GM23338 (cell line): ENCODE measurements at regions not wholly inside any gene's neighbourhood (a gene's known extent, or its start where the extent isn't known, plus 50 kb on each side); places are given as distances from the start of the nearest gene placed in this dataset.

Experiments
- ATAC-seq: fragments of 200-7000 bp; cut with Tn5 transposase; 3 replicates; pipeline ENCODE4 v1.9.1; 2020
- DNase-seq: peaks from one replicate; pipeline ENCODE4 v3.0.0-alpha.2; 2015; ENCODE audit warnings: low spot score
- H2AFZ ChIP-seq: fragments of 200-600 bp; sonication (generic); 2 replicates; pipeline ENCODE4 v1.8.0; 2016; ENCODE audit warnings: antibody characterized with exemption, mild to moderate bottlenecking, moderate library complexity
- H3F3A ChIP-seq: fragments of 200-600 bp; sonication (generic); replicated peaks from 2 replicates; pipeline ENCODE4 v1.8.0; 2017; ENCODE audit warnings: antibody characterized with exemption, mixed run types, low read depth
- H3K27ac ChIP-seq: fragments of 200-600 bp; sonication (generic); 2 replicates; pipeline ENCODE4 v1.6.1; 2016; ENCODE audit warnings: low read depth
- H3K27me3 ChIP-seq: fragments of 200-600 bp; sonication (generic); 2 replicates; pipeline ENCODE4 v1.8.0; 2016; ENCODE audit warnings: mild to moderate bottlenecking, mixed run types, moderate library complexity; ENCODE audit not compliant: insufficient read depth
- H3K36me3 ChIP-seq: fragments of 200-600 bp; sonication (generic); 2 replicates; pipeline ENCODE4 v1.8.0; 2016; ENCODE audit warnings: mild to moderate bottlenecking; ENCODE audit not compliant: insufficient read depth
- H3K4me1 ChIP-seq: fragments of 200-600 bp; sonication (generic); 2 replicates; pipeline ENCODE4 v1.8.0; 2016; ENCODE audit warnings: mild to moderate bottlenecking, moderate library complexity; ENCODE audit not compliant: insufficient read depth
- H3K4me2 ChIP-seq: fragments of 200-600 bp; sonication (generic); 2 replicates; pipeline ENCODE4 v1.7.1; 2017; ENCODE audit warnings: mixed run types
- H3K4me3 ChIP-seq: fragments of 200-600 bp; sonication (generic); 2 replicates; pipeline ENCODE4 v1.6.1; 2016; ENCODE audit warnings: mixed run types
- H3K79me2 ChIP-seq: fragments of 200-600 bp; sonication (generic); replicated peaks from 2 replicates; pipeline ENCODE4 v1.8.0; 2017; ENCODE audit warnings: mild to moderate bottlenecking; ENCODE audit not compliant: insufficient read depth
- H3K9me2 ChIP-seq: fragments of 200-600 bp; sonication (generic); 2 replicates; pipeline ENCODE4 v1.8.0; 2017; ENCODE audit not compliant: insufficient read depth
- H4K20me1 ChIP-seq: fragments of 200-600 bp; sonication (generic); replicated peaks from 2 replicates; pipeline ENCODE4 v1.8.0; 2017; ENCODE audit warnings: mild to moderate bottlenecking; ENCODE audit not compliant: insufficient read depth
- H3K27ac Mint-ChIP-seq: 2 replicates; pipeline ENCODE4 v1.8.0; 2020; ENCODE audit warnings: inconsistent platforms, mild to moderate bottlenecking, moderate library complexity, mixed read lengths
- H3K27me3 Mint-ChIP-seq: 3 replicates; pipeline ENCODE4 v1.8.0; 2022; ENCODE audit warnings: low read depth, mild to moderate bottlenecking, moderate library complexity, mixed read lengths, inconsistent platforms; ENCODE audit not compliant: insufficient read depth, poor library complexity
- H3K36me3 Mint-ChIP-seq: 3 replicates; pipeline ENCODE4 v1.8.0; 2021; ENCODE audit warnings: low read depth, mild to moderate bottlenecking, inconsistent platforms, moderate library complexity, mixed read lengths
- H3K4me1 Mint-ChIP-seq: 3 replicates; pipeline ENCODE4 v1.8.0; 2020; ENCODE audit warnings: mild to moderate bottlenecking, inconsistent platforms, mixed read lengths
- H3K4me3 Mint-ChIP-seq: 3 replicates; pipeline ENCODE4 v1.8.0; 2021; ENCODE audit warnings: moderate library complexity, mild to moderate bottlenecking, inconsistent platforms, mixed read lengths
- H3K9me3 Mint-ChIP-seq: 3 replicates; pipeline ENCODE4 v1.8.0; 2020; ENCODE audit warnings: moderate library complexity, mild to moderate bottlenecking, inconsistent platforms, mixed read lengths
- CREB1 ChIP-seq: fragments of 250-450 bp; sonication (Bioruptor Pico); IDR thresholded peaks from 2 replicates; pipeline ENCODE4 v1.5.0; 2020; ENCODE audit warnings: low read depth, mild to moderate bottlenecking, moderate library complexity
- EZH2 ChIP-seq: fragments of 200-600 bp; sonication (generic); IDR thresholded peaks from one replicate; pipeline ENCODE4 v1.8.0; 2017; ENCODE audit warnings: antibody characterized with exemption, mild to moderate bottlenecking, low read depth; ENCODE audit not compliant: unreplicated experiment
- EZH2phosphoT487 ChIP-seq: fragments of 200-600 bp; sonication (generic); IDR thresholded peaks from one replicate; pipeline ENCODE4 v1.8.1; 2018; ENCODE audit warnings: antibody characterized with exemption; ENCODE audit not compliant: unreplicated experiment
- JUNB ChIP-seq: IDR thresholded peaks from one replicate; pipeline ENCODE4 v1.6.1; 2016; ENCODE audit warnings: antibody characterized with exemption; ENCODE audit not compliant: unreplicated experiment
- NANOG ChIP-seq: IDR thresholded peaks from 2 replicates; pipeline ENCODE4 v1.6.1; 2016; ENCODE audit warnings: antibody characterized with exemption, borderline replicate concordance
- POLR2AphosphoS5 ChIP-seq: IDR thresholded peaks from 2 replicates; pipeline ENCODE4 v1.6.1; 2016; ENCODE audit warnings: antibody characterized with exemption, low read depth
- STAT1 ChIP-seq: IDR thresholded peaks from one replicate; pipeline ENCODE4 v1.6.1; 2016; ENCODE audit warnings: antibody characterized with exemption; ENCODE audit not compliant: unreplicated experiment
- ZNF114 ChIP-seq: fragments of 250-450 bp; sonication (Bioruptor Pico); IDR thresholded peaks from 2 replicates; pipeline ENCODE4 v1.5.0; 2020; ENCODE audit warnings: mild to moderate bottlenecking, moderate library complexity
- ZNF331 ChIP-seq: fragments of 250-450 bp; sonication (Bioruptor Pico); IDR thresholded peaks from 2 replicates; pipeline ENCODE4 v1.5.0; 2020; ENCODE audit warnings: low read depth, mild to moderate bottlenecking, moderate library complexity
- TF ChIP-seq, protein P1 (sequence below): IDR thresholded peaks from 2 replicates; pipeline ENCODE4 v1.6.1; 2016; ENCODE audit warnings: antibody characterized with exemption
- TF ChIP-seq, protein P2 (sequence below): fragments of 250-450 bp; sonication (Bioruptor Pico); IDR thresholded peaks from 2 replicates; pipeline ENCODE4 v1.5.0; 2020; ENCODE audit warnings: mild to moderate bottlenecking, moderate library complexity
- TF ChIP-seq, protein P3 (sequence below), 2 experiments: fragments of 200-600 bp in 1 of 2; sonication (generic) in 1 of 2; conservative IDR thresholded peaks; 2 replicates each; pipeline versions ENCODE4 v1.5.1 to v1.6.1; 2016 to 2017; ENCODE audit warnings: antibody characterized with exemption in 2 of 2, low read depth in 2 of 2, mild to moderate bottlenecking in 2 of 2, moderate library complexity in 1 of 2
- TF ChIP-seq, protein P4 (sequence below): IDR thresholded peaks from one replicate; pipeline ENCODE4 v1.6.1; 2018; ENCODE audit warnings: antibody characterized with exemption; ENCODE audit not compliant: unreplicated experiment

DNA sequence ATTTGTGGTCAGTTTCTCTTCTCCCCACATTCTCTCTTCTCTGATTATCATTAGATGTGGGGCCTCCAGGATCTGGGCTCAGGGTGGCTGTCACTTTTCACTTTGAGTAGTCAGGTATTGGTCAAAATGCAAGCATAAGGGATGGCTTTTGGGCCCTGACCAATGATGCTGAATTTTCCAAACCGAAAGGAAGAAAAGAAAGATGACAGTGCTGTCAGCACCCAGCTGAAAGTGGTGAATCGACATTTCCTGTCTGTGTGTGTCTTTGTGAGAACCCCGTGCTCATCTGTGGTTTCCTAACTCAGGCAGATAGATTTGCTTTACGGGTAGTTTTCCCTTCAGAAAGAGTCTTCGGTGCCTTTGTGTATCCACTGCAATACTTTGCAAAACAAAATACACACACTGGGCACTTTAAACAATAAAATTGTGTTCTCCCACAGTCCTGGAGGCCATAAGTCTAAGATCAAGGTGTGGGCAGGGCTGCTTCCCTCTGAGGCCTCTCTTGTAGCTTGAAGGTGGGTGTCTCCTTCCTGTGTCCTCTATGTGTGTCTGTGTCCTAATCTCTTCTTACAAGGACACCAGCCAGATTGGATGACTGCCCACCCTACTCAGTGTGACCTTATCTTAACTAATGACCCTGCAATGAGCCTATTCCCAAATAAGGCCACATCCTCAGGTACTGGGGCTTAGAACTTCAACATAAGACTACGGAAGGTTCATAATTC lies 274.8 kb upstream of the AJAP1 start:
- H3K4me1 Mint-ChIP-seq = no peaks in the 10 kb centered on the region; the same call in 2 of the 3 replicates
- no peak overlapping the region for H3K27ac Mint-ChIP-seq
- ATAC-seq (no peak), DNase-seq (no peak)
- H3K4me1 ChIP-seq = no peaks in the 10 kb centered on the region
- no peaks in the 10 kb centered on the region for H3K9me2 ChIP-seq
- H2AFZ ChIP-seq = no peak overlapping the region
- peaks cover 42% of the 10 kb centered on the region for H3K36me3 Mint-ChIP-seq
- H3K4me3 Mint-ChIP-seq = no peak overlapping the region
- H3K4me3 ChIP-seq = no peak overlapping the region
- no peaks in the 10 kb centered on the region for H3K27me3 ChIP-seq
- H3F3A ChIP-seq = no peaks in the 10 kb centered on the region
- H4K20me1 ChIP-seq = no peaks in the 10 kb centered on the region
- H3K27ac ChIP-seq = no peak overlapping the region
- TF ChIP-seq ZNF331 (CRISPR knock-in tag) = no peak
- TF ChIP-seq STAT1 = no peak
- TF ChIP-seq ZNF114 (CRISPR knock-in tag) = no peak
- TF ChIP-seq NANOG = no peak
- TF ChIP-seq, protein P1, sequence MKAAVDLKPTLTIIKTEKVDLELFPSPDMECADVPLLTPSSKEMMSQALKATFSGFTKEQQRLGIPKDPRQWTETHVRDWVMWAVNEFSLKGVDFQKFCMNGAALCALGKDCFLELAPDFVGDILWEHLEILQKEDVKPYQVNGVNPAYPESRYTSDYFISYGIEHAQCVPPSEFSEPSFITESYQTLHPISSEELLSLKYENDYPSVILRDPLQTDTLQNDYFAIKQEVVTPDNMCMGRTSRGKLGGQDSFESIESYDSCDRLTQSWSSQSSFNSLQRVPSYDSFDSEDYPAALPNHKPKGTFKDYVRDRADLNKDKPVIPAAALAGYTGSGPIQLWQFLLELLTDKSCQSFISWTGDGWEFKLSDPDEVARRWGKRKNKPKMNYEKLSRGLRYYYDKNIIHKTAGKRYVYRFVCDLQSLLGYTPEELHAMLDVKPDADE = no peak
- no peak for TF ChIP-seq CREB1 (CRISPR knock-in tag)
- TF ChIP-seq, protein P2, sequence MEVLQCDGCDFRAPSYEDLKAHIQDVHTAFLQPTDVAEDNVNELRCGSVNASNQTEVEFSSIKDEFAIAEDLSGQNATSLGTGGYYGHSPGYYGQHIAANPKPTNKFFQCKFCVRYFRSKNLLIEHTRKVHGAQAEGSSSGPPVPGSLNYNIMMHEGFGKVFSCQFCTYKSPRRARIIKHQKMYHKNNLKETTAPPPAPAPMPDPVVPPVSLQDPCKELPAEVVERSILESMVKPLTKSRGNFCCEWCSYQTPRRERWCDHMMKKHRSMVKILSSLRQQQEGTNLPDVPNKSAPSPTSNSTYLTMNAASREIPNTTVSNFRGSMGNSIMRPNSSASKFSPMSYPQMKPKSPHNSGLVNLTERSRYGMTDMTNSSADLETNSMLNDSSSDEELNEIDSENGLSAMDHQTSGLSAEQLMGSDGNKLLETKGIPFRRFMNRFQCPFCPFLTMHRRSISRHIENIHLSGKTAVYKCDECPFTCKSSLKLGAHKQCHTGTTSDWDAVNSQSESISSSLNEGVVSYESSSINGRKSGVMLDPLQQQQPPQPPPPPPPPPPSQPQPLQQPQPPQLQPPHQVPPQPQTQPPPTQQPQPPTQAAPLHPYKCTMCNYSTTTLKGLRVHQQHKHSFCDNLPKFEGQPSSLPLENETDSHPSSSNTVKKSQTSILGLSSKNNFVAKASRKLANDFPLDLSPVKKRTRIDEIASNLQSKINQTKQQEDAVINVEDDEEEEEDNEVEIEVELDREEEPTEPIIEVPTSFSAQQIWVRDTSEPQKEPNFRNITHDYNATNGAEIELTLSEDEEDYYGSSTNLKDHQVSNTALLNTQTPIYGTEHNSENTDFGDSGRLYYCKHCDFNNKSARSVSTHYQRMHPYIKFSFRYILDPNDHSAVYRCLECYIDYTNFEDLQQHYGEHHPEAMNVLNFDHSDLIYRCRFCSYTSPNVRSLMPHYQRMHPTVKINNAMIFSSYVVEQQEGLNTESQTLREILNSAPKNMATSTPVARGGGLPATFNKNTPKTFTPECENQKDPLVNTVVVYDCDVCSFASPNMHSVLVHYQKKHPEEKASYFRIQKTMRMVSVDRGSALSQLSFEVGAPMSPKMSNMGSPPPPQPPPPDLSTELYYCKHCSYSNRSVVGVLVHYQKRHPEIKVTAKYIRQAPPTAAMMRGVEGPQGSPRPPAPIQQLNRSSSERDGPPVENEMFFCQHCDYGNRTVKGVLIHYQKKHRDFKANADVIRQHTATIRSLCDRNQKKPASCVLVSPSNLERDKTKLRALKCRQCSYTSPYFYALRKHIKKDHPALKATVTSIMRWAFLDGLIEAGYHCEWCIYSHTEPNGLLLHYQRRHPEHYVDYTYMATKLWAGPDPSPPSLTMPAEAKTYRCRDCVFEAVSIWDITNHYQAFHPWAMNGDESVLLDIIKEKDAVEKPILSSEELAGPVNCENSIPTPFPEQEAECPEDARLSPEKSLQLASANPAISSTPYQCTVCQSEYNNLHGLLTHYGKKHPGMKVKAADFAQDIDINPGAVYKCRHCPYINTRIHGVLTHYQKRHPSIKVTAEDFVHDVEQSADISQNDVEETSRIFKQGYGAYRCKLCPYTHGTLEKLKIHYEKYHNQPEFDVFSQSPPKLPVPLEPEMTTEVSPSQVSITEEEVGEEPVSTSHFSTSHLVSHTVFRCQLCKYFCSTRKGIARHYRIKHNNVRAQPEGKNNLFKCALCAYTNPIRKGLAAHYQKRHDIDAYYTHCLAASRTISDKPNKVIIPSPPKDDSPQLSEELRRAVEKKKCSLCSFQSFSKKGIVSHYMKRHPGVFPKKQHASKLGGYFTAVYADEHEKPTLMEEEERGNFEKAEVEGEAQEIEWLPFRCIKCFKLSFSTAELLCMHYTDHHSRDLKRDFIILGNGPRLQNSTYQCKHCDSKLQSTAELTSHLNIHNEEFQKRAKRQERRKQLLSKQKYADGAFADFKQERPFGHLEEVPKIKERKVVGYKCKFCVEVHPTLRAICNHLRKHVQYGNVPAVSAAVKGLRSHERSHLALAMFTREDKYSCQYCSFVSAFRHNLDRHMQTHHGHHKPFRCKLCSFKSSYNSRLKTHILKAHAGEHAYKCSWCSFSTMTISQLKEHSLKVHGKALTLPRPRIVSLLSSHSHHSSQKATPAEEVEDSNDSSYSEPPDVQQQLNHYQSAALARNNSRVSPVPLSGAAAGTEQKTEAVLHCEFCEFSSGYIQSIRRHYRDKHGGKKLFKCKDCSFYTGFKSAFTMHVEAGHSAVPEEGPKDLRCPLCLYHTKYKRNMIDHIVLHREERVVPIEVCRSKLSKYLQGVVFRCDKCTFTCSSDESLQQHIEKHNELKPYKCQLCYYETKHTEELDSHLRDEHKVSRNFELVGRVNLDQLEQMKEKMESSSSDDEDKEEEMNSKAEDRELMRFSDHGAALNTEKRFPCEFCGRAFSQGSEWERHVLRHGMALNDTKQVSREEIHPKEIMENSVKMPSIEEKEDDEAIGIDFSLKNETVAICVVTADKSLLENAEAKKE (CRISPR knock-in tag) = no peak
- TF ChIP-seq EZH2phosphoT487 = no peak
- no peak for TF ChIP-seq POLR2AphosphoS5
- TF ChIP-seq, protein P3, sequence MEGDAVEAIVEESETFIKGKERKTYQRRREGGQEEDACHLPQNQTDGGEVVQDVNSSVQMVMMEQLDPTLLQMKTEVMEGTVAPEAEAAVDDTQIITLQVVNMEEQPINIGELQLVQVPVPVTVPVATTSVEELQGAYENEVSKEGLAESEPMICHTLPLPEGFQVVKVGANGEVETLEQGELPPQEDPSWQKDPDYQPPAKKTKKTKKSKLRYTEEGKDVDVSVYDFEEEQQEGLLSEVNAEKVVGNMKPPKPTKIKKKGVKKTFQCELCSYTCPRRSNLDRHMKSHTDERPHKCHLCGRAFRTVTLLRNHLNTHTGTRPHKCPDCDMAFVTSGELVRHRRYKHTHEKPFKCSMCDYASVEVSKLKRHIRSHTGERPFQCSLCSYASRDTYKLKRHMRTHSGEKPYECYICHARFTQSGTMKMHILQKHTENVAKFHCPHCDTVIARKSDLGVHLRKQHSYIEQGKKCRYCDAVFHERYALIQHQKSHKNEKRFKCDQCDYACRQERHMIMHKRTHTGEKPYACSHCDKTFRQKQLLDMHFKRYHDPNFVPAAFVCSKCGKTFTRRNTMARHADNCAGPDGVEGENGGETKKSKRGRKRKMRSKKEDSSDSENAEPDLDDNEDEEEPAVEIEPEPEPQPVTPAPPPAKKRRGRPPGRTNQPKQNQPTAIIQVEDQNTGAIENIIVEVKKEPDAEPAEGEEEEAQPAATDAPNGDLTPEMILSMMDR (conservative IDR thresholded peaks at IDR 0.05; ENCODE audit: low read depth in 2 of 2) = no peak
- TF ChIP-seq JUNB = no peak
- TF ChIP-seq EZH2 = no peak
- TF ChIP-seq, protein P4, sequence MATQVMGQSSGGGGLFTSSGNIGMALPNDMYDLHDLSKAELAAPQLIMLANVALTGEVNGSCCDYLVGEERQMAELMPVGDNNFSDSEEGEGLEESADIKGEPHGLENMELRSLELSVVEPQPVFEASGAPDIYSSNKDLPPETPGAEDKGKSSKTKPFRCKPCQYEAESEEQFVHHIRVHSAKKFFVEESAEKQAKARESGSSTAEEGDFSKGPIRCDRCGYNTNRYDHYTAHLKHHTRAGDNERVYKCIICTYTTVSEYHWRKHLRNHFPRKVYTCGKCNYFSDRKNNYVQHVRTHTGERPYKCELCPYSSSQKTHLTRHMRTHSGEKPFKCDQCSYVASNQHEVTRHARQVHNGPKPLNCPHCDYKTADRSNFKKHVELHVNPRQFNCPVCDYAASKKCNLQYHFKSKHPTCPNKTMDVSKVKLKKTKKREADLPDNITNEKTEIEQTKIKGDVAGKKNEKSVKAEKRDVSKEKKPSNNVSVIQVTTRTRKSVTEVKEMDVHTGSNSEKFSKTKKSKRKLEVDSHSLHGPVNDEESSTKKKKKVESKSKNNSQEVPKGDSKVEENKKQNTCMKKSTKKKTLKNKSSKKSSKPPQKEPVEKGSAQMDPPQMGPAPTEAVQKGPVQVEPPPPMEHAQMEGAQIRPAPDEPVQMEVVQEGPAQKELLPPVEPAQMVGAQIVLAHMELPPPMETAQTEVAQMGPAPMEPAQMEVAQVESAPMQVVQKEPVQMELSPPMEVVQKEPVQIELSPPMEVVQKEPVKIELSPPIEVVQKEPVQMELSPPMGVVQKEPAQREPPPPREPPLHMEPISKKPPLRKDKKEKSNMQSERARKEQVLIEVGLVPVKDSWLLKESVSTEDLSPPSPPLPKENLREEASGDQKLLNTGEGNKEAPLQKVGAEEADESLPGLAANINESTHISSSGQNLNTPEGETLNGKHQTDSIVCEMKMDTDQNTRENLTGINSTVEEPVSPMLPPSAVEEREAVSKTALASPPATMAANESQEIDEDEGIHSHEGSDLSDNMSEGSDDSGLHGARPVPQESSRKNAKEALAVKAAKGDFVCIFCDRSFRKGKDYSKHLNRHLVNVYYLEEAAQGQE = no peak
- no peaks in the 10 kb centered on the region for H3K79me2 ChIP-seq
- peaks cover 5% of the 10 kb centered on the region for H3K27me3 Mint-ChIP-seq
- H3K9me3 Mint-ChIP-seq = peaks cover 5% of the 10 kb centered on the region
- peaks cover 5% of the 10 kb centered on the region; the same call in 1 of the 2 replicates for H3K36me3 ChIP-seq
- no peak overlapping the region for H3K4me2 ChIP-seq
